HepG2 (cell line): ENCODE measurements at regions not wholly inside any gene's neighbourhood (a gene's known extent, or its start where the extent isn't known, plus 50 kb on each side); places are given as distances from the start of the nearest gene placed in this dataset.

Experiments
- ATAC-seq: fragments of 200-7000 bp; cut with Tn5 transposase; 3 replicates; pipeline ENCODE4 v1.9.1; 2020; ENCODE audit warnings: mild to moderate bottlenecking, moderate library complexity
- BruUV-seq: library from RNA; stranded (reverse); fragments of 400-500 nt; replicated peaks from 2 replicates; lab custom pipeline; 2021; lab: Mats Ljungman, UMichigan
- CTCF ChIA-PET: fragments of 300-600 bp; formaldehyde crosslinking; extraction: SDS; loops from one replicate; lab custom pipeline; 2021; ENCODE audit warnings: low total read pairs, inconsistent platforms, low intra/inter-chr PET ratio; lab: Yijun Ruan, JAX
- POLR2A ChIA-PET: fragments of 350-600 bp; sonication (Branson Sonifier 250); formaldehyde crosslinking; loops from one replicate; lab custom pipeline; 2020; ENCODE audit warnings: antibody characterized with exemption, inconsistent platforms; lab: Yijun Ruan, JAX
- DNase-seq: peaks from one replicate; pipeline ENCODE4 v3.0.0-alpha.2; 2015; ENCODE audit warnings: low spot score
- FAIRE-seq: peaks from 3 replicates; lab custom pipeline; 2011; peaks lifted over from hg19 to GRCh38; lab: Jason Lieb, UNC
- H2AFZ ChIP-seq: one replicate; pipeline ENCODE4 v1.6.1; 2011; ENCODE audit warnings: low read length, inconsistent platforms
- H3K27ac ChIP-seq: fragments of 300-600 bp; 3 replicates; pipeline ENCODE4 v1.8.0; 2011; ENCODE audit warnings: mixed run types, mild to moderate bottlenecking, mixed read lengths, low read length, inconsistent platforms; ENCODE audit not compliant: insufficient read depth; ENCODE audit errors: extremely low read length
- H3K27me3 ChIP-seq, 2 experiments: fragments of 200-600 bp in 1 of 2; 2 replicates in 1 of 2; 3 replicates in 1 of 2; pipeline versions ENCODE4 v1.6.0 to v1.8.0; 2011; ENCODE audit warnings: low read length in 2 of 2, mild to moderate bottlenecking in 2 of 2, moderate library complexity in 2 of 2, inconsistent platforms in 1 of 2; ENCODE audit not compliant: insufficient read depth in 2 of 2, control insufficient read depth in 1 of 2
- H3K36me3 ChIP-seq, 2 experiments: fragments of 200-600 bp in 1 of 2; replicated peaks in 1 of 2; 2 replicates in 1 of 2; 3 replicates in 1 of 2; pipeline versions ENCODE4 v1.5.1 to v1.8.0; 2011; ENCODE audit warnings: low read length in 2 of 2, inconsistent platforms in 1 of 2; ENCODE audit not compliant: insufficient read depth in 2 of 2, control insufficient read depth in 1 of 2
- H3K4me1 ChIP-seq: 2 replicates; pipeline ENCODE4 v1.5.1; 2012; ENCODE audit warnings: low read length, inconsistent platforms; ENCODE audit not compliant: insufficient read depth
- H3K4me2 ChIP-seq: 2 replicates; pipeline ENCODE4 v1.6.0; 2011; ENCODE audit warnings: low read depth, low read length, inconsistent platforms
- H3K4me3 ChIP-seq, 3 experiments: fragments of 200-600 bp in 1 of 3; sonication (generic), shearing (Covaris generic) in 1 of 3; replicated peaks in 1 of 3; 2 replicates each; pipeline ENCODE4 v1.5.1; 2011 to 2016; ENCODE audit warnings: low read length in 3 of 3, inconsistent platforms in 2 of 3, low read depth in 2 of 3, mild to moderate bottlenecking in 2 of 3, control low read depth in 1 of 3, mixed read lengths in 1 of 3; ENCODE audit not compliant: insufficient read depth in 1 of 3
- H3K79me2 ChIP-seq: one replicate; pipeline ENCODE4 v1.6.1; 2011; ENCODE audit warnings: low read length, inconsistent platforms; ENCODE audit not compliant: insufficient read depth
- H3K9ac ChIP-seq: 2 replicates; pipeline ENCODE4 v1.6.0; 2011; ENCODE audit warnings: mild to moderate bottlenecking, low read depth, low read length, inconsistent platforms; ENCODE audit not compliant: insufficient read depth
- H3K9me3 ChIP-seq: 2 replicates; pipeline ENCODE4 v1.5.1; 2012; ENCODE audit warnings: mild to moderate bottlenecking, low read length
- H4K20me1 ChIP-seq: 2 replicates; pipeline ENCODE4 v1.6.0; 2011; ENCODE audit warnings: inconsistent platforms, mild to moderate bottlenecking, low read length, moderate library complexity; ENCODE audit not compliant: insufficient read depth
- ATF5 ChIP-seq: sonication (generic); formaldehyde crosslinking; IDR thresholded peaks from 2 replicates; pipeline ENCODE4 v1.4.0; 2020; ENCODE audit warnings: mild to moderate bottlenecking, low read depth, missing genetic modification reagents
- CREB3 ChIP-seq: sonication (generic); formaldehyde crosslinking; IDR thresholded peaks from 2 replicates; pipeline ENCODE4 v1.5.0; 2020; ENCODE audit warnings: missing genetic modification reagents
- DPF2 ChIP-seq: sonication (generic); formaldehyde crosslinking; IDR thresholded peaks from 2 replicates; pipeline ENCODE4 v1.4.0; 2020; ENCODE audit warnings: mild to moderate bottlenecking, low read depth, missing genetic modification reagents, borderline replicate concordance
- ETV6 ChIP-seq: sonication (generic); formaldehyde crosslinking; conservative IDR thresholded peaks from 2 replicates; pipeline ENCODE4 v1.4.0; 2020; ENCODE audit warnings: missing genetic modification reagents
- KDM5A ChIP-seq: fragments of 200-600 bp; sonication (generic); IDR thresholded peaks from 2 replicates; pipeline ENCODE4 v1.7.0; 2018; ENCODE audit warnings: antibody characterized with exemption, mild to moderate bottlenecking, low read length, borderline replicate concordance
- ZHX2 ChIP-seq, 2 experiments: sonication (generic) in 1 of 2; formaldehyde crosslinking in 1 of 2; IDR thresholded peaks; 2 replicates each; pipeline versions ENCODE4 v1.6.1 to v1.9.0; 2014 to 2022; ENCODE audit warnings: antibody characterized with exemption in 1 of 2, borderline replicate concordance in 1 of 2, inconsistent platforms in 1 of 2, low read depth in 1 of 2, missing genetic modification reagents in 1 of 2
- ZNF382 ChIP-seq: sonication (generic); formaldehyde crosslinking; IDR thresholded peaks from 2 replicates; pipeline ENCODE4 v1.5.0; 2020; ENCODE audit warnings: missing genetic modification reagents, mild to moderate bottlenecking, borderline replicate concordance
- ZNF558 ChIP-seq: sonication (generic); formaldehyde crosslinking; IDR thresholded peaks from 2 replicates; pipeline ENCODE4 v1.9.0; 2022; ENCODE audit warnings: mild to moderate bottlenecking, missing genetic modification reagents, borderline replicate concordance
- ZNF850 ChIP-seq: sonication (generic); formaldehyde crosslinking; conservative IDR thresholded peaks from 2 replicates; pipeline ENCODE4 v1.9.0; 2021; ENCODE audit warnings: mild to moderate bottlenecking, missing genetic modification reagents
- WGBS: methylation state at CpG from one replicate; pipeline ENCODE4 v1.1.6; 2017; ENCODE audit warnings: low lambda C conversion rate; 5-methylcytosine and 5-hydroxymethylcytosine counted together
- in situ Hi-C: cut with HindIII; loops from 2 replicates; pipeline ENCODE4 v1.10.0; 2017; ENCODE audit warnings: low pct_unique_long_range_greater_than_20kb; ENCODE audit not compliant: extremely low pct_ligation_motif_present
- intact Hi-C: fragments of 100-400 bp; cut with micrococcal nuclease; formaldehyde crosslinking; loops from one replicate; pipeline ENCODE4 v1.10.0; 2022; ENCODE audit not compliant: unreplicated experiment
- TF ChIP-seq, protein P1 (sequence below): sonication (generic); formaldehyde crosslinking; IDR thresholded peaks from 2 replicates; pipeline ENCODE4 v1.8.1; 2023; ENCODE audit warnings: missing genetic modification reagents, mild to moderate bottlenecking, borderline replicate concordance
- TF ChIP-seq, protein P2 (sequence below): sonication (generic); formaldehyde crosslinking; IDR thresholded peaks from 2 replicates; pipeline ENCODE4 v1.4.0; 2020; ENCODE audit warnings: missing genetic modification reagents, borderline replicate concordance

DNA sequence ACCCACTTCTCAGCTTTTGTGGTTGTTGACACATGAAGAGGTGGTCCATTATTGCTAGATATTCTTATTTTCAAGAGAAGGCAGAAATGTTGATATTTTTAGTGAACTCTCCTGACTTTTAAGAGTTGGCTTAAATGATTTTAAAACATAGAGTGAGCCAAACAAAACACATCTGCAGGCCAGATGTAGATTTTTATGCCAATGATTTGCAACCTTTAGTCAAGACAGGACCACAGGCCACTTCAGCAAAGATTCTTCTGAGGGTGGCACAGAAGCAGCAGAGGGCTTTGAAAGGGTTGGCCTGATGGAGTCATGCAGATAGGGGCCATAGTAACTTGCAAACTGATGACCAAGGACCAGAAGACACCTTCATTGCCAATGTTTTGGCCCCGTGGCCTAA lies 276.5 kb upstream of the P2RY1 start:
- Histone ChIP-seq H3K27me3 (no peaks in the 10 kb centered on the region; a peak in 1 of 5 replicates), H4K20me1 (no peaks in the 10 kb centered on the region), H3K9ac (no peak overlapping the region), H3K4me1 (peaks cover 13% of the 10 kb centered on the region), H3K79me2 (no peaks in the 10 kb centered on the region), H3K4me3 (no peak overlapping the region), H3K27ac (no peak overlapping the region), H2AFZ (no peak overlapping the region), H3K4me2 (no peak overlapping the region), H3K9me3 (no peaks in the 10 kb centered on the region), H3K36me3 (no peaks in the 10 kb centered on the region)
- no TSS peak for BruUV-seq
- CTCF ChIA-PET = no interaction called here
- FAIRE-seq (no peak), ATAC-seq (no peak), DNase-seq (no peak)
- intact Hi-C loops = no loop called here
- no peak for TF ChIP-seq ZNF382 (CRISPR knock-in tag)
- no peak for TF ChIP-seq ZHX2 (IDR thresholded peaks at IDR 0.05; ENCODE audit: low read depth)
- TF ChIP-seq ZHX2 (CRISPR knock-in tag; IDR thresholded peaks at IDR 0.05; ENCODE audit: borderline replicate concordance) = no peak
- TF ChIP-seq DPF2 (CRISPR knock-in tag) = no peak
- no peak for TF ChIP-seq ATF5 (CRISPR knock-in tag)
- TF ChIP-seq ZNF850 = no peak
- TF ChIP-seq, protein P1, sequence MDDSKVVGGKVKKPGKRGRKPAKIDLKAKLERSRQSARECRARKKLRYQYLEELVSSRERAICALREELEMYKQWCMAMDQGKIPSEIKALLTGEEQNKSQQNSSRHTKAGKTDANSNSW = no peak
- TF ChIP-seq, protein P2, sequence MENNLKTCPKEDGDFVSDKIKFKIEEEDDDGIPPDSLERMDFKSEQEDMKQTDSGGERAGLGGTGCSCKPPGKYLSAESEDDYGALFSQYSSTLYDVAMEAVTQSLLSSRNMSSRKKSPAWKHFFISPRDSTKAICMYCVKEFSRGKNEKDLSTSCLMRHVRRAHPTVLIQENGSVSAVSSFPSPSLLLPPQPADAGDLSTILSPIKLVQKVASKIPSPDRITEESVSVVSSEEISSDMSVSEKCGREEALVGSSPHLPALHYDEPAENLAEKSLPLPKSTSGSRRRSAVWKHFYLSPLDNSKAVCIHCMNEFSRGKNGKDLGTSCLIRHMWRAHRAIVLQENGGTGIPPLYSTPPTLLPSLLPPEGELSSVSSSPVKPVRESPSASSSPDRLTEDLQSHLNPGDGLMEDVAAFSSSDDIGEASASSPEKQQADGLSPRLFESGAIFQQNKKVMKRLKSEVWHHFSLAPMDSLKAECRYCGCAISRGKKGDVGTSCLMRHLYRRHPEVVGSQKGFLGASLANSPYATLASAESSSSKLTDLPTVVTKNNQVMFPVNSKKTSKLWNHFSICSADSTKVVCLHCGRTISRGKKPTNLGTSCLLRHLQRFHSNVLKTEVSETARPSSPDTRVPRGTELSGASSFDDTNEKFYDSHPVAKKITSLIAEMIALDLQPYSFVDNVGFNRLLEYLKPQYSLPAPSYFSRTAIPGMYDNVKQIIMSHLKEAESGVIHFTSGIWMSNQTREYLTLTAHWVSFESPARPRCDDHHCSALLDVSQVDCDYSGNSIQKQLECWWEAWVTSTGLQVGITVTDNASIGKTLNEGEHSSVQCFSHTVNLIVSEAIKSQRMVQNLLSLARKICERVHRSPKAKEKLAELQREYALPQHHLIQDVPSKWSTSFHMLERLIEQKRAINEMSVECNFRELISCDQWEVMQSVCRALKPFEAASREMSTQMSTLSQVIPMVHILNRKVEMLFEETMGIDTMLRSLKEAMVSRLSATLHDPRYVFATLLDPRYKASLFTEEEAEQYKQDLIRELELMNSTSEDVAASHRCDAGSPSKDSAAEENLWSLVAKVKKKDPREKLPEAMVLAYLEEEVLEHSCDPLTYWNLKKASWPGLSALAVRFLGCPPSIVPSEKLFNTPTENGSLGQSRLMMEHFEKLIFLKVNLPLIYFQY (CRISPR knock-in tag) = no peak
- TF ChIP-seq KDM5A = no peak
- no peak for TF ChIP-seq ZNF558 (CRISPR knock-in tag)
- no peak for TF ChIP-seq CREB3 (CRISPR knock-in tag)
- TF ChIP-seq ETV6 (CRISPR knock-in tag) = no peak
- WGBS = 0% methylated on average over 1 of the region's 1 CpG
- POLR2A ChIA-PET = no interaction called here
- in situ Hi-C loops = no loop called here
